CD1c-positive myeloid dendritic cell (primary cell): ENCODE measurements at regions not wholly inside any gene's neighbourhood (a gene's known extent, or its start where the extent isn't known, plus 50 kb on each side); places are given as distances from the start of the nearest gene placed in this dataset.
"Not testable (repeated sequence)": the region's sequence is repeated elsewhere in the genome, so short reads cannot be mapped to it uniquely, and the experiment has no call there.

ENCODE experiments used
- DNase-seq: peaks from one replicate; pipeline ENCODE4 v3.0.0-alpha.2; 2016; ENCODE audit errors: extremely low spot score

DNA sequence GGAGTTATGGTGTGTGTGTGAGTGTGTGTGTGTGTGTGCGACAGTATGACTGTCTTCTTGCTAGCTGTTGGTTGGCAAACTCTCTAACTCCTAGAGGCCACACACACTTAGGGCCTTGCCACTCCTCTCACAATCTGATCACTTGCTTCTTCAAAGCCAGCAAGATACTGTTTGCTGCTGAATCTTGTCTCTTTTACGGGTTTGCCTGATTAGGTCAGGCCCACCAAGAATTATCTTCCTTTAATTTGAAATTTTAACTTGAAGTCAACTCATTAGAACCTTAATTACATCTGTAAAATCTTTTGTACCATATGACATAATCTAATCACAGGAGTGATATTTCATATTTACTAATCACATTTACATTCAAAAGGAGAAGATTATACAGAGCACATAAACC is 359.2 kb upstream of the SGCG start:
- no peak for DNase-seq

DNA sequence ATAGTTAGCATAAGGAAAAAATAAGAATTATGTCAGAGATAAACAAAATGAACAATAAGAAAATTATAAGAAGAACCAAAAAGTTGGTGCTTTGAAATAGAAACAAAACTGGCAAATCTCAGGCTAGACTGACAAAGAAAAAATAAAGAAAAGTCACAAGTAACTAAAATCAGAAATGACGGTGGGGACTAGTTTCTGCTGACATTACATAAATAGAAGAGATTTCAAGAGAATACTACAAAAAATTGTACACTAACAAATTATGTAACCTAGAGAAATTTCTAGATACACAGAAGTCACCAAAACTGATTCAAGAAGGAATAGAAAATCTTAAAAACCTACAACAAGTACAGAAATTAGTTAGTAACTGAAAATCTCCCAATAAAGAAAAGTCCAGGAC is 355.6 kb upstream of the SGCG start:
- DNase-seq = no peak

DNA sequence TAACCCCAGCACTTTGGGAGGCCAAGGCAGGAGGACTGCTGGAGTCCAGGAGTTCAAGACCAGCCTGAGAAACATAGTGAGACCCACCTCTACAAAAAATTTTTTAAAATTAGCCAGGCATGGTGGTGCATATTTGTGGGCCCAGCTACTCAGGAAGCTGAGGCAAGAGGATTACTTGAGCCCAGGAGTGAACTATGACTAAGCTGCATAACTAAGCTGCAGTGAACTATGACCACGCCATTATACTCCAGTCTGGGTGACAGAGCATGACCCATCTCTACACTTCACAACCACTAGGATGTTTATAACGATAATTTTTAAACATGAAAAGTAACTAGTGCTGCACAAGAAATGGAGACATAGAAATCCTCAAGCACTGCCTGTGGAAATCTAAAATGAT is 352.7 kb upstream of the SGCG start:
- DNase-seq = no peak

DNA sequence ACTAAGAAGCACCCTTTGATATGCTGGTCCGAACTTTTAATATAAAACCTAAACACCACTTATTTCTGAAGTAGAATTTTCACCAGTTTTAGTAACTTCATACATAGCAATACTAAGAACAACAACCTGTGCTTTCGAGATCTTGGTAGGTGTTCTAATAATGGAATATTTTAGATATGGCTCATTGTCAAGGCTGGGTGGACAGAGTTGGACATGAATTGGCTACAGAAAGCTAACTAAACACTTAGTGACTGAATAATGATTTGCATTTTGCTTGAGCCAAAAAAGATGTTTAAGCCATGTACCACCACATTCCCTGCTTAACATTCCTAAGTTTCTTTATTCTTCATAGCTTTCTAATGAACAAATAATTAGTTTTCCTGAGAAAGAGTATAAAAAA is 344.3 kb upstream of the SGCG start:
- no peak for DNase-seq

DNA sequence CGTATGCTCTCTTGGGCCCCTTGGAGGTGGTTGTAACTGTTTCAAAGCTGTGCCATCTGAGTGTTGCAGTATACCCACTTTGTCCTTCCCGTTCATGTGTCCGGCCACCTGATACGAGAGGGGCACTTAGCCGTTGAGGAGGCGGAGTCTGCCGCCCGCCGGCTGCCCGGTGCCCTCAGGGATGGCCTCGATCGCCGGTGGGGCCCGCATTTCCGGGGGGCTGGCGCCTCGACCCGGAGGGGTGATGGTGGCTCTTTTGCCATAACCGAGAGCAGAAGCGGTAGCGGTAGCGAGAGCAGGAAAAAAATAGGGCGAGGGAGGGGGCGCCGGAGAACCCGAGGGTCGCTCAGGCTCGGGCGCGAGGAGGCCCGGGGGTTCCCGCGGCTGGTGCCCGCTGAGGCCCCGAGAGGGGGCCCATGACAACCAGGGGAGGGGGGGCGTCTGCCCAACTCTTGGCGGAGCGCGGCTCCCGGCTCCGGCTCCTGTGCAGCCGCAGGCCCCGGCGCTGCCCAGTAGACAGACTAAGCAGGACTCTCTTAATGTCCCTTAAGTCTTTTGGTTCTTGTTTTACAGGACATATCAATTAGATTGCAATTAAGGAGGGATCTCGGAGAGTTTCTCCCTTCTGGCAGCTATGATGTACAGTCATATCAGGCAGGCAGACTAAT is 342.7 kb upstream of the SGCG start:
- no peak for DNase-seq

DNA sequence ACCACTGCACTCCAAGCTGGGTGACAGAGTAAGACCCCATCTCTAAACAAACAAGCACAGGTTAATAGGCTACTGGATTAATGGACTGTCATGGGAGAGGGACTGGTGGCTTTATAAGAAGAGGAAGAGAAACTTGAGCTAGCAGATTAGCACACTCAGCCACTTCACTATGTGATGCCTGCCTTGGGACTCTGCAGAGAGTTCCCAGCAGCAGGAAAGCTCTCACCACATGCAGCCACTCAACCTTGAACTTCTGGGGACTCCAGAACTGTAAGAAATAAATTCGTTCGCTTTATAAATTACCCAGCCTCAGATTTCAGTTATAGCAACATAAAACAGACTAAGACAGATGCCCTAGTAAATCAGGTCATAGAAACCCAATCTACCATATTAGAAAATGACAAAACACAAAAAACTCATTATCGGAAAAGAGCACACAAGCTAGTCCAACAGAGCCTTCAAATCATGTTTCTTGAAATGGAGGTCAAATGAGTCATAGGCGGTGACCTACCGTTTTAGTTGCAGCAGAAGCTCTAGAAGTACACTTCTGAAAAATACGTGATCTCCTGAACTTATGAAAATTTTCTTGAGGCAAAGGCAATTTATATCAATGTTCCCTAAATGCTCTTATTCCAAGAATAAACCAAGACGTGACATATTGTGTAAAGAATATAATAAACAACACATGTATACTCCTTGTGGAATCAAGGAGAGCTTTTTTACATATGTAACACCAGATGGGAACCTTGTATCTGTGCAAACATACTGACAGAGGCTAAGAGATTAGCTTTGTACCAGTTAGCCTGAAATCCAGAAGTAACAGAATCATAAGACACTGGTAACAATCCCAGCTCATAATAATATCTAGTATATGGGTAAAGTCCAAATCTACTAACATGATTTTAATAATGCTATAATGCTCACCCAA is 340.9 kb upstream of the SGCG start:
- DNase-seq = no peak

DNA sequence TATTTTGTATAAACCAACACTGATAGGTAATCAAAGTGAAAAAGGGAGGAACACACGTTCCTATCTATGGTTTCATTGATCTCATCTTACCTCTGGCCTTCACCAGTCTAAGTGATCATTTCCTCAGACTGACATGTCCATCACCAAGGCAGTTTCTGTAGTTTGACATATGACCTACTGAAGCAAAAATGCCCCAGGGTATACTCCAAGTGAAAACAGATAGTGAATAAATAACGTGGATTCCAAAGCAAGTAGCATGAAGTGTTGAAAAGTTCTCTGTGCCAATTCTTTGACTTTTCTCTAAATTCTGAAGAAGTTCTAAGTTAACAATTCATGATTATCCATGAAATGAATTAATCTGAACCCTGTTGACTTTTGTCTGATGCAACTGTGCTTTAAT is 334.2 kb upstream of the SGCG start:
- no peak for DNase-seq

DNA sequence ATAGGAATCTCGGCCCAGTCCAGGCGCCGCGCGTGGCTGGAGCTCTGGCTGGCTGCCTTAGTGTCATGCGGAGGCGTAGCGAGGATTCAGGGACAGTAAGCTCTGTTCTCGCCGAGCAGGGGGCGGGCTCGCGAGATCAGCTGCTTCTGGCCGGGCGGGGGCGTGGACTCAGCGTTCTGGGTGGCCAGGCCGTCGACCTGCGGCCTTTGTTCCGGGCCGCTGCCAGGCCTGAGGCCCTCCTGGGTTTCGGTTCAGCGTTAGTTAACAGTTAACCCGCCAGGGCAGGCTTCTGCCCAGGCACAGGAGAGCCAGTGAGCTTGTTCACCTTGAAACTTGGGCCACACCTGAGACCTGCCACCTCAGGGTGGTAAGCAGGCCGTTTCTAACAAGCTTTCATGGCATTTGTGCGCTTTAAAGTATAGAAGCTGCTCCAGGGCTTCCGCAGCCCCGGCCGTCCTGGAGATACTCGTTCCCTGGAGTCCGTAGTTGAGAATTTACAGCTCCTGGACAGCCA is 332.2 kb upstream of the SGCG start:
- no peak for DNase-seq

DNA sequence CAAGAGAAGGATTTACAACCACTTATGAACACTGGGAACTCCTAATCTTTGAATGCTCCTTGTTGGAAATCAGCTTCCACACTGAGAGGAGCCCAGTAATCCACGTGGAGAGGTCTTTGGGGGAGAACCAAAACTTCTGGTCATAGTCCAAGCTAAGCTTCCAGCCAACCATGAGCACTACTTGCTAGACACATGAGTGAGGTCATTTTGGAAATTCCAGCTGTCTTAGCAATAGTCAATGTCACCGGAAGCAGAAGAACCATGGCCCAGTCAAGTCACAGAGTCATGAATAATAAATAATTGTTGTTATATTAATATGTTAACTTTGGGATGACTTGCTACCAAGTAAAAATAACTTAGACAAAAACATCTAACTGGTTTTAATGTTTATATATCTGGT is 324.9 kb upstream of the SGCG start:
- no peak for DNase-seq

DNA sequence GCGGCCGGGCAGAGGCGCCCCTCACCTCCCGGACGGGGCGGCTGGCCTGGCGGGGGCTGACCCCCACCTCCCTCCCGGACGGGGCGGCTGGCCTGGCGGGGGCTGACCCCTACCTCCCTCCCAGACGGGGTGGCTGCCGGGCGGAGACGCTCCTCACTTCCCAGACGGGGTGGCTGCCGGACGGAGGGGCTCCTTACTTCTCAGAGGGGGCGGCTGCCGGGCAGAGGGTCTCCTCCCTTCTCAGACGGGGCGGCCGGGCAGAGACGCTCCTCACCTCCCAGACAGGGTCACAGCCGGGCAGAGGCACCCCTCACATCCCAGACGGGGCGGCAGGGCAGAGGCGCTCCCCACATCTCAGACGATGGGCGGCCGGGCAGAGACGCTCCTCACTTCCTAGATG is 321.8 kb upstream of the SGCG start:
- DNase-seq = not testable (repeated sequence)

DNA sequence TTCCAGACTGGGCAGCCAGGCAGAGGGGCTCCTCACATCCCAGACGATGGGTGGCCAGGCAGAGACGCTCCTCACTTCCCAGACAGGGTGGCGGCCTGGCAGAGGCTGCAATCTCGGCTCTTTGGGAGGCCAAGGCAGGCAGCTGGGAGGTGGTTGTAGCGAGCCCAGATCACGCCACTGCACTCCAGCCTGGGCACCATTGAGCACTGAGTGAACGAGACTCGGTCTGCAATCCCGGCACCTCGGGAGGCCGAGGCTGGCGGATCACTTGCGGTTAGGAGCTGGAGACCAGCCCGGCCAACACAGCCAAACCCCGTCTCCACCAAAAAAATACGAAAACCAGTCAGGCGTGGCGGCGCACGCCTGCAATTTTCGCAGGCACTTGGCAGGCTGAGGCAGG is 321.4 kb upstream of the SGCG start:
- not testable (repeated sequence) for DNase-seq

DNA sequence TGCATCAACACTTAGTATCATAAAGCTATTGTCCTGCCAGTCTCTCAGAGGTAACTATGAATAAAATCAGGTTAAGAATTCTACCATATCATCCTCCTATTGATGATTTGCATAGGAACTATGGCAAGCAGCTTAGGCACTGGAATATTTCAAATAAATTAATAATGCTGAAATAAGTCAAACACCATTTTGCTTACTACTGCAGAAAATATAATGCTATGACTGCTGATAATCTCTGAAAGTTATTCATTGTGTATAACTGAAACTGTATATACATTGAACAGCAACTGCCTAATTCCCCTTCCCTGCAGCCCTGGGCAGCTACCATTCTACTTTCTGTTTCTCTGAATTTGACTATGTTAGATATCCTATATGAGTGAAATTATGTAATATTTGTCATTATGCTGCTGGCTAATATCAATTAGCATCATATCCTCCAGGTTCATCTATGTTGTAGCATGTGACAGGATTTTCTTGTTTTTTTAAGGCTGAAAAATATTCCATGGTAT is 318.8 kb upstream of the SGCG start:
- no peak for DNase-seq

DNA sequence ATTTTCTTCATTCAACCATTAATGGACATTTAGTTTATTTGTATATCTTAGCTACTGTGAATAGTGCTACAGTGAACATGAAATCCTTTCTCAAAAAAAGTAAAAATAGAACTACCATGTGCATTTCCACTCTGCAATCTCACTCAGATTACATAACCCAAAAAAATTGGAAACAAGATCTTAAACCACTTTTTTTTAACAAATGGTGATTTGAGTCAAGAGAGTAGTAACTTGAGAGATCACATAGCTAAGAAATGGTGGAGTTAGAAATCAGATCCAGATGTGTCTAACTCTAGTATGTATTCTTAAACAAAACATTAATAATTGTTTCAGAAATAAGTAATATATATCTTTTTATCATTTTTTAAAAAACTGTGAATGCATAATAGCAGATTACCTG is 318.3 kb upstream of the SGCG start:
- no peak for DNase-seq

DNA sequence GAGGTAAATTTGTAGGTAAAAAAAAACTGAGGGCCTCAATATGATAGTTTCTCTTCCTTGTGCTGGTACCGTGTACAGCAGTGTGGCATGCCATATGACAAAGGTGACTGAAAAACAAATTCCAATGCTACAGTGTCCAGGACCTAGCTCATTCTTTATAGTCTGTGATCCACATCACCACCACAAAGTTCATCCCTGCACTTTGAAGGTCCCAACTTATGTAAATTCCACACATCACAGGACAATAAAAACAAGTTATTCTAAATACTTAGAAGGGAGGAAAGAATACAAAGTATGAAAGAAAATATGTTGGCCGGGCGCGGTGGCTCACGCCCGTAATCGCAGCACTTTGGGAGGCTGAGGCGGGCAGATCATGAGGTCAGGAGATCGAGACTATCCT is 314.6 kb upstream of the SGCG start:
- no peak for DNase-seq

DNA sequence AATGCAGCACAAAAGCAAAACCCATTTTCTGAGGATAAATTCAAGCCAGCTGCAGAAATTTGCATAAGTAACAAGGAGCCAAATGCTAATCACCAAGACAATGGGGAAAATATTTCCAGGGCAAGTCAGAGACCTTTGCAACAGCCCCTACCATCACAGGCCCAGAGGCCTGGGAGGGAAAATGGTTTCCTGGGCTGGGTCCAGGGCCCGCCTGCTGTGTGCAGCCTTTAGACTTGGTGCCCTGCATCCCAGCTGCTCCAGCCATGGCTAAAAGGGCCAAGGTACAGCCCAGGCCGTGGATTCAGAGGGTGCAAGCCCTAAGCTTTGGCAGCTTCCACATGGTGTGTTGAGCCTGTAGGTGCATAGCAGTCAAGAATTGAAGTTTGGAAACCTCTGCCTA is 309.5 kb upstream of the SGCG start:
- no peak for DNase-seq

DNA sequence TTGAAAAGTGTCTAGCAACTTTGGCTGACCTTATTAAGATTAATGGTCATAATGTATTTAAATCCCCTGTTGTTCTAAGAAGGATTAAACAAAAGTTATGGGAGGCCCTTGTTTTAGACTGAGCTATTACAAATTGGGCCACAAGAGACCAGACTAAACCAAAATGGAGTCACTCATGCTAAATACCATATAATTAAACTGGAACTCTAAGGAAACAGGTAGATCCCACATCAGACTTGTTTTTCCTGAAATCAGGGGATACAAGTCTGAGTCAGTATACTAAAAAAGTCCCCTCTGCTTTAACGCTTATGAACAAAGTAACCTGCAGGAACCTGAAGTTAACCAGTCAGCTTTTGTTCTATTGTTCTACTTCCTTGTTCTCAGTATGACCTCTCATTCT is 305.9 kb upstream of the SGCG start:
- DNase-seq = no peak

DNA sequence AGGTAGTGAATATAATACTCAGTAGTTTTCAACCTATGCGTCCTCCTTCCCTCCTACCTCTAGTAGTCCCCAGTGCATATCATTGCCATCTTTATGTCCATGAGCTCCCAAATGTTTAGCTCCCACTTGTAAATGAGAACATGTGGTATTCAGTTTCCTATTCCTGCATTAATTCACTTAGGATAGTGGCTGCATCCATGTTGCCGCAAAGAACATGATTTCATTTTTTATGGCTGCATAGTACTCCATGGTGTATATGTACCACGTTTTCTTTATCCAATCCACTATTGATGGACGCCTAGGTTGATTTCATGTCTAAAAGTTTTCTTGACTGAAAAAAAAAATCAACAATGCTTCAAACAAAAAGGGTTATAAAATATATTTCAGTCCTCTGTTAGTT is 303.4 kb upstream of the SGCG start:
- DNase-seq = no peak

DNA sequence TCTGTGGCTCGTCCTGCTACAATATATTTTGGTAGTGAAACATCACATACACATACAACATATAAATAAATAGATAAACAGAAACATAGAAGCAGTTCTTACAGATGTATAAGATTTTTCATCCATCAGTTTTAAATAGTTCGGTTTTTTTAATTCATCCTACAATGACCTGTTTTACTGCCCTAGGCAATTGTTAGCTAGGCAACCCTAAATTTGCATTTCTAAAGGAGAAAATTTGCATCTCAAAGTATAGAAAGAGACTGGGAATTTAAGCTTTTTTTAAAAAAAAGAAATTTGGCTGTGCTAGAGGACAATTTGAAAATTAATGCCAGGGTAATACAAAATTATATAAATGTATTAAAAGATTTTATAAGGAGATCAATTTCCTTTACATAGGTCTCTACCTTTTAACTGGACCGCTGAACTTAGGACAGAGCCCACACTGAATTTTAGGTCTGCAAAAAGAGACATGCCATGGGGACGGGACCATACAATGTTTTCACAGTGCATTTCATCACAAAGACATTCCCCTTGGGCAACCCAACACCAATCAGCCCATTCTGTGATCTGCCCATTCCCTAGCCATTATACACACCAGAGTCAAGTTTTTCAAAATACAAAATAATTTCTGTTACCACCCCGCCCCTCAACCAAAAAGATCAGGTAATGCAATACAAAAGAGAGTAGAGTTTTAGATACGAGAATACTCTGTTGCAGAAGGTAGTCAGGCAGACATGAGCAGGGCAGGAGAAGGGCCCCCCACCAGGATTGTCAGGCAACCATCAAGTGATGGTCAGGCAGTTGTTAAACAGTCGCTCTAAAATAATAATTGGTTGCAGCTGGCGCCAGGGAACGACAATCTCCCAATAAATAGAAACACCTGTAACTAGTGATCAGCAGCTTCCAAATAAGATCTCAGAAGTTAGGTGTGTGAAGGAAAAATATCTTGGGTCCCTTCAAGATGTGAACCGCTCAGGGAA is 299.7 kb upstream of the SGCG start:
- no peak for DNase-seq

DNA sequence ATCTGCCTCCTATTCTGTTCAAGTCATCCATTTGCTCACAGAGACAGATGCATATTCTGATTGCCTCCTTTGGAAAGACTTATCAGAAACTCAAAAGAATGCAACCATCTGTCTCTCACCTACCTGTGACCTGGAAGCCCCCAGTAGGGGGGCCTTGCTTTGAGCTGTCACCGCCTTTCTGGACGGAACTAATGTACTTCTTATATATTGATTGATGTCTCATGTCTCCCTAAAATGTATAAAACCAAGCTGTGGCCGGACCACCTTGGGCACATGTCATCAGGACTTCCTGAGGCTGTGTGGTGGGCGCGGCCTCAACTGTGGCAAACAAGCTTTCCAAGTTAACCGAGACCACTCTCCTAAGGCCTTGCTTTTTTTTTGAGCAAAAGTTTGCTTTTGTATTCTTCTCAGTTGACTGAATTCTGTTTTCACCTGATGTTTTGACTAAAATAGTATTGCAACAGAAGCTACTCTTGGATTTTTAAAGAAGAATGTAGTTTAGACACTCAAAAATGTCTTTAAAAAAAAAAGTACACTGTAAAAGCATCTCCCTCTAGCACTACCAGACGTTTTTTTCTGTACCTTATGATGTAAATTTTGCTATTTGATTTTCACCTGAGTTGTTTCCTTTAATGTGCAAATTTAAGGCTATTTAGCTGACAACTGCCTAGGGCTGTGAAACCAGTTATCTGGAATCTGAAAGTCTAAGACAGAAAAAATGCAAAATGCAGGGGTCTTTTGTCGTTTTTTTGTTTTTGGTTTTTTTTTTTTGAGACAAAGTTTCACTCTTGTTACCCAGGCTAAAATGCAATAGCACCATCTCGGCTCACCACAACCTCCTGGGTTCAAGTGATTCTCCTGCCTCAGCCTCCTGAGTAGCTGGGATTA is 298.8 kb upstream of the SGCG start:
- DNase-seq = not testable (repeated sequence)

DNA sequence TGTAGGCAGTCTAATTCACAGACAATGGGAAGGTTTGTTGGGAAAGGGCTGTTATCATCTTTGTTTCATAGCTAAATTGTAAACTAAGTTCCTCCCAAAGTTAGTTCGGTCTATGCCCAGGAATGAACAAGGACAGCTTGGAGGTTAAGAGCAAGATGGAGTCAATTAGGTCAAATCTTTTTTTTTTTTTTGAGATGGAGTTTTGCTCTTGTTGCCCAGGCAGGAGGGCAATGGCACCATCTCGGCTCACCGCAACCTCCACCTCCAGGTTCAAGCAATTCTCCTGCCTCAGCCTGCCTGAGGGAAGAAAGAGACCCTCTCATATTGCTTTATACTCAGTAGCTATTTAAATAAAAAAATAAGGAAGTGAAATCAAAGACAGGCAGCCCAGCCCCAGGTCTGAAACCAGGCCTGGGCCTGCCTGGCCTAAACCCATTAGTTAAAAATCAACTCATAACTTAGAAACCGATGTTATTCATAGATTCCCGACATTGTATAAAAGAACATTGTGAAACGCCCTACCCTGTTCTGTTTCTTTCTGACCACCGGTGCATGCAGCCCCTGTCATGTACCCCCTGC is 297.4 kb upstream of the SGCG start:
- DNase-seq = no peak
